ENCODE measurements at regions not wholly inside any gene's neighbourhood (a gene's known extent, or its start where the extent isn't known, plus 50 kb on each side); places are given as distances from the start of the nearest gene placed in this dataset.

DNA sequence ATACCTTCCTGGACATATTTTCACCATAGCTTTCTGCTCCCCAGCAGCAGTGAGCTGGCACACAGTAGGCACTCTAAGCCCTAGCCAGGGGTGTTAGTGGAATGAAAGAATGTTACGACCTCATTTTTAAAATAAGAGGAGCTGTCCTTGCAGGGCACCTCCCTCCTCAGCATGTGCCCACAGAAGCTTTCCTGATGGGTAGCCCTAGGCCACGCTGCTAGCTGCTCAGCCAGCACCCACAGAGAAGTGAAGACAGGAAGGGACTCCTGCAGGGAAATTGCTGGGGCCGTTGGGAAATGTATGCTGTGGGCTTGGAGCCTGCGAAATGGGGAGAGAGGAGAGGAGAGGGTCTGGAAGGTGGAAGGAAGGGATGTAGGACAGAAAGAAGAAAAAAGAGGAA is 87.3 kb upstream of the ANKRD34C start:
- ATAC-seq: no peak
- intact Hi-C loops (cut with DNase I): no loop called here
- Histone ChIP-seq H3K27ac (no peak overlapping the region), H3K9me3 (no peaks in the 10 kb centered on the region), H3K4me1 (no peaks in the 10 kb centered on the region), H3K36me3 (no peaks in the 10 kb centered on the region), H3K4me3 (no peak overlapping the region), H3K27me3 (no peaks in the 10 kb centered on the region)
- 36% methylated on average over 4 of the region's 4 CpGs for WGBS (ENCODE audit: insufficient coverage, low coverage, low lambda C conversion rate, missing lambda C conversion rate)
- TF ChIP-seq POLR2A (IDR thresholded peaks at IDR 0.05): no peak
- no peak for TF ChIP-seq CTCF (IDR thresholded peaks at IDR 0.05)
- DNase-seq: no peak

- no peaks in the 10 kb centered on the region for H3K9me3 ChIP-seq
- H3K4me3 ChIP-seq: no peak overlapping the region
- DNase-seq: no peak
- TF ChIP-seq CTCF (IDR thresholded peaks at IDR 0.05): no peak
- no peak for TF ChIP-seq POLR2A (IDR thresholded peaks at IDR 0.05)
- intact Hi-C loops (cut with DNase I): no loop called here
- H3K27ac ChIP-seq: no peak overlapping the region
- ATAC-seq: no peak
- 25% methylated on average over 3 of the region's 3 CpGs for WGBS (ENCODE audit: insufficient coverage, low coverage, low lambda C conversion rate, missing lambda C conversion rate)
- H3K27me3 ChIP-seq: no peaks in the 10 kb centered on the region
- H3K4me1 ChIP-seq: no peaks in the 10 kb centered on the region
- H3K36me3 ChIP-seq: no peaks in the 10 kb centered on the region
Measured at GRCh38 chr15:79194386-79194785, 88.1 kb upstream of the ANKRD34C start.

DNA sequence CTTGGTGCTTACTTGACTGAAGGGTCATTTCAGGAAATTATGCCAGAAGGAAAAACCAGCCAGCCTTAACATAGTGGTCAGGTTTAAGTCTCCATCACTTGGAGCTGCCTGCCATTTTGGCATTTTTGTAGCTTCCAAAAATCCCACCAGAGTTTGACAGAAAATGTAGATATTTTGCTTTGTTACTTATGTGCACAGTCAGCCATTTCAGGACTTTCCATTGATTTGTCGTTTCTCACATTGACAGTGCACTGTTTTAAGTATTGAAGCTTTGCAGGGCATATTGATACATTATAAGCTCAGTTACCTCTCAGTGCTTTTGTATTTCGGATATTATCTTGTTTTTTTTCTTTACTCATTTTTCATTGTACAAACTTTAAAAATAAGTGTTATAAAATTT is 89.0 kb upstream of the ANKRD34C start:
- intact Hi-C loops (cut with DNase I): no loop called here
- 40% methylated on average over 2 of the region's 2 CpGs for WGBS (ENCODE audit: insufficient coverage, low coverage, low lambda C conversion rate, missing lambda C conversion rate)

DNA sequence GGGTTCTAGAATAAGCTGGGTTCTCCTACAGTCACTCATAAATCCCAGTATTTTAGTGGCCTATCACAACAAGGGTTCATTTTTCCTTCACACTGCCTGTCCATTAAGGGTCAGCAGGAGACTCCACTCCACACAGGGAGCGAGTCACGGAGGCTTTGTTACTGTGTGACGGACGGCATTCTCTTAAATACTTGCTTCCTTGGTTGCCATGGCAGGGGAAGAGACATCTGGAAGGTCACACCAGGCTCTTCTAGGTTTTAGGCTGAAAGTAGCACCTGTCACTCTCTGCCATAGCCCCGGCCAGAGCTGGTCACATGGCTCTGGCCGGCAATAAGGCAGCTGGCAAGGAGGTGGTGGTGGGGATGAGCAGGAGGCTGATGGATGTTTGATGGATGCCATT is 89.4 kb upstream of the ANKRD34C start:
- H3K9me3 ChIP-seq: no peaks in the 10 kb centered on the region
- no peak for TF ChIP-seq POLR2A (IDR thresholded peaks at IDR 0.05)
- TF ChIP-seq CTCF (IDR thresholded peaks at IDR 0.05): no peak
- H3K4me3 ChIP-seq: no peak overlapping the region
- no peak for DNase-seq
- no peak for ATAC-seq
- intact Hi-C loops (cut with DNase I): no loop called here
- H3K27me3 ChIP-seq: no peaks in the 10 kb centered on the region
- WGBS (ENCODE audit: insufficient coverage, low coverage, low lambda C conversion rate, missing lambda C conversion rate): 81% methylated on average over 4 of the region's 6 CpGs
- no peaks in the 10 kb centered on the region for H3K4me1 ChIP-seq
- no peaks in the 10 kb centered on the region for H3K36me3 ChIP-seq
- H3K27ac ChIP-seq: no peak overlapping the region

More for the DNA sequence above, 89.0 kb upstream of the ANKRD34C start:
- TF ChIP-seq CTCF (IDR thresholded peaks at IDR 0.05) (no peak), POLR2A (IDR thresholded peaks at IDR 0.05) (no peak)
- H3K36me3 ChIP-seq: no peaks in the 10 kb centered on the region
- DNase-seq (no peak), ATAC-seq (no peak)
- no peaks in the 10 kb centered on the region for H3K27me3 ChIP-seq
- no peak overlapping the region for H3K4me3 ChIP-seq
- H3K4me1 ChIP-seq: no peaks in the 10 kb centered on the region
- no peak overlapping the region for H3K27ac ChIP-seq
- no peaks in the 10 kb centered on the region for H3K9me3 ChIP-seq

GRCh38 chr15:79192462-79193036 is 90.0 kb upstream of the ANKRD34C start:
- WGBS (ENCODE audit: insufficient coverage, low coverage, low lambda C conversion rate, missing lambda C conversion rate): 60% methylated on average over 3 of the region's 10 CpGs
- ATAC-seq: no peak
- H3K27ac ChIP-seq: no peak overlapping the region
- H3K4me1 ChIP-seq: no peaks in the 10 kb centered on the region
- TF ChIP-seq CTCF (IDR thresholded peaks at IDR 0.05) (no peak), POLR2A (IDR thresholded peaks at IDR 0.05) (no peak)
- no peaks in the 10 kb centered on the region for H3K36me3 ChIP-seq
- no peaks in the 10 kb centered on the region for H3K9me3 ChIP-seq
- no peaks in the 10 kb centered on the region for H3K27me3 ChIP-seq
- intact Hi-C loops (cut with DNase I): no loop called here
- H3K4me3 ChIP-seq: no peak overlapping the region
- DNase-seq: no peak

Measured in right lobe of liver (tissue), 6 donors.